CD14-positive monocyte (primary cell): ENCODE measurements at regions not wholly inside any gene's neighbourhood (a gene's known extent, or its start where the extent isn't known, plus 50 kb on each side); places are given as distances from the start of the nearest gene placed in this dataset.

Experiments
- DNase-seq, 3 donors: peaks; one replicate each; pipeline ENCODE4 v3.0.0-alpha.2; 2011 to 2022
- H2AFZ ChIP-seq: 2 replicates; pipeline ENCODE4 v1.6.0; 2012; ENCODE audit warnings: mild to moderate bottlenecking, low read depth, low read length, inconsistent platforms; ENCODE audit not compliant: insufficient read depth, poor library complexity, severe bottlenecking
- H3K27ac ChIP-seq, 2 donors: 1 replicate in 1 of 2; 2 replicates in 1 of 2; pipeline ENCODE4 v1.5.1; 2012 to 2013; ENCODE audit warnings: low read length in 2 of 2, control low read depth in 1 of 2, inconsistent platforms in 1 of 2, low read depth in 1 of 2, mild to moderate bottlenecking in 1 of 2
- H3K27me3 ChIP-seq, 2 donors: one replicate each; pipeline versions ENCODE4 v1.6.0 to v1.6.1; 2011 to 2013; ENCODE audit warnings: low read length in 2 of 2; ENCODE audit not compliant: control insufficient read depth in 2 of 2, insufficient read depth in 2 of 2
- H3K36me3 ChIP-seq, 2 donors: replicated peaks in 1 of 2; 1 replicate in 1 of 2; 2 replicates in 1 of 2; pipeline versions ENCODE4 v1.5.1 to v1.6.1; 2012 to 2013; ENCODE audit warnings: low read length in 2 of 2, control low read depth in 1 of 2, inconsistent platforms in 1 of 2, mild to moderate bottlenecking in 1 of 2; ENCODE audit not compliant: insufficient read depth in 2 of 2, control insufficient read depth in 1 of 2
- H3K4me1 ChIP-seq, 2 donors: 1 replicate in 1 of 2; 2 replicates in 1 of 2; pipeline versions ENCODE4 v1.5.1 to v1.6.1; 2012 to 2013; ENCODE audit warnings: low read length in 2 of 2, control low read depth in 1 of 2, inconsistent platforms in 1 of 2, mild to moderate bottlenecking in 1 of 2, moderate library complexity in 1 of 2; ENCODE audit not compliant: insufficient read depth in 2 of 2, control insufficient read depth in 1 of 2
- H3K4me2 ChIP-seq: replicated peaks from 2 replicates; pipeline ENCODE3; 2012; ENCODE audit warnings: low read length, moderate library complexity, mild to moderate bottlenecking; ENCODE audit not compliant: poor library complexity, severe bottlenecking; ENCODE audit errors: extremely low read depth
- H3K4me3 ChIP-seq, 3 experiments: fragments of 200-600 bp in 1 of 3; sonication (generic) in 1 of 3; replicated peaks in 1 of 3; 1 replicate in 2 of 3; 2 replicates in 1 of 3; pipeline ENCODE4 v1.5.1; 2011 to 2013; ENCODE audit warnings: low read length in 3 of 3, mild to moderate bottlenecking in 3 of 3, control low read depth in 2 of 3, low read depth in 2 of 3, inconsistent platforms in 1 of 3, moderate library complexity in 1 of 3
- H3K79me2 ChIP-seq: 2 replicates; pipeline ENCODE4 v1.6.0; 2012; ENCODE audit warnings: mild to moderate bottlenecking, control low read depth, inconsistent platforms, low read length, moderate library complexity; ENCODE audit not compliant: insufficient read depth
- H3K9ac ChIP-seq: 2 replicates; pipeline ENCODE4 v1.6.0; 2017; ENCODE audit warnings: low read length, mild to moderate bottlenecking; ENCODE audit not compliant: insufficient read depth, poor library complexity, severe bottlenecking
- H3K9me3 ChIP-seq, 2 donors: replicated peaks in 1 of 2; 1 replicate in 1 of 2; 2 replicates in 1 of 2; pipeline versions ENCODE4 v1.5.1 to v1.6.1; 2012 to 2013; ENCODE audit warnings: low read length in 2 of 2, control low read depth in 1 of 2; ENCODE audit not compliant: control insufficient read depth in 1 of 2, insufficient read depth in 1 of 2
- H4K20me1 ChIP-seq: 2 replicates; pipeline ENCODE4 v1.6.0; 2012; ENCODE audit warnings: mild to moderate bottlenecking, low read length, control low read depth, moderate library complexity; ENCODE audit not compliant: insufficient read depth
- H3K27ac Mint-ChIP-seq, 7 donors: one replicate each; pipeline ENCODE4 v1.8.0; 2020; ENCODE audit warnings: mild to moderate bottlenecking in 7 of 7, mixed read lengths in 7 of 7, moderate library complexity in 6 of 7, inconsistent platforms in 2 of 7
- H3K27me3 Mint-ChIP-seq, 3 donors: one replicate each; pipeline ENCODE4 v1.8.0; 2021 to 2022; ENCODE audit warnings: low read depth in 3 of 3, mild to moderate bottlenecking in 3 of 3, mixed read lengths in 3 of 3, moderate library complexity in 3 of 3, inconsistent platforms in 1 of 3
- H3K36me3 Mint-ChIP-seq, 2 donors: one replicate each; pipeline ENCODE4 v1.8.0; 2020; ENCODE audit warnings: mixed read lengths in 2 of 2, inconsistent platforms in 1 of 2, mild to moderate bottlenecking in 1 of 2
- H3K4me1 Mint-ChIP-seq: one replicate; pipeline ENCODE4 v1.8.0; 2020; ENCODE audit warnings: mild to moderate bottlenecking, mixed read lengths
- H3K4me3 Mint-ChIP-seq, 2 donors: one replicate each; pipeline ENCODE4 v1.8.0; 2020; ENCODE audit warnings: mild to moderate bottlenecking in 2 of 2, mixed read lengths in 2 of 2, moderate library complexity in 1 of 2
- H3K9me3 Mint-ChIP-seq, 7 donors: one replicate each; pipeline ENCODE4 v1.8.0; 2020 to 2022; ENCODE audit warnings: mixed read lengths in 7 of 7, mild to moderate bottlenecking in 6 of 7, moderate library complexity in 6 of 7, inconsistent platforms in 2 of 7
- WGBS: methylation state at CpG from one replicate; pipeline ENCODE4 v1.1.5; 2013; ENCODE audit warnings: missing lambda C conversion rate; ENCODE audit not compliant: insufficient coverage; 5-methylcytosine and 5-hydroxymethylcytosine counted together
- intact Hi-C, 2 donors: fragments of 100-400 bp; cut with micrococcal nuclease; formaldehyde crosslinking; loops; one replicate each; pipeline versions ENCODE4 v1.15.0 to v1.15.1; 2023
- TF ChIP-seq, protein P1 (sequence below): fragments of 200-600 bp; IDR thresholded peaks from one replicate; pipeline ENCODE4 v1.8.0; 2022; ENCODE audit warnings: antibody characterized with exemption, mild to moderate bottlenecking

DNA sequence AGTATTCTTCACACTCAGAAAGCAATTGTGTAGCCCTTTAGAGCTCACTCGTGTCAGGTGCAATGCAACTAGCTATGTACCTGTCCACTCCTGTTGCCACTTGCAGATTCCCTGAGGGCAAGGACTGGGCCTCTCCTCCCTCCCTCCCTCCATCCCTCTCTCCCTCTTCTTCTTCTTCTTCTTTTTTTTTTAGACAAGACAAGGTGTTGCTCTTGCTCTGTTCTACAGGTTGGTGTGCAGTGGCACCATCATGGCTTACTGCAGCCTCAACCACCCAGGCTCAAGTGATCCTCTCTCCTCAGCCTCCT lies 119.7 kb downstream of the ACKR3 start:
- Histone ChIP-seq H3K36me3 (no peaks in the 10 kb centered on the region), H3K79me2 (no peaks in the 10 kb centered on the region), H3K9ac (no peak overlapping the region), H3K4me2 (no peak overlapping the region), H3K9me3 (no peaks in the 10 kb centered on the region), H3K27me3 (peaks cover 0 to 4% of the 10 kb centered on the region in 2 donors), H3K4me3 (no peak overlapping the region), H2AFZ (no peak overlapping the region), H3K4me1 (peaks cover 11 to 21% of the 10 kb centered on the region in 2 donors), H3K27ac (no peak overlapping the region), H4K20me1 (no peaks in the 10 kb centered on the region)
- intact Hi-C loops: no loop called here
- Mint-ChIP-seq H3K27ac (peak overlapping the region in 1 of 7 donors; percentile 42), H3K9me3 (no peaks in the 10 kb centered on the region), H3K27me3 (peaks cover 6 to 26% (median 23%) of the 10 kb centered on the region in 3 donors), H3K4me1 (peaks cover 30% of the 10 kb centered on the region), H3K4me3 (peak overlapping the region in 1 of 2 donors; percentile 29), H3K36me3 (no peaks in the 10 kb centered on the region)
- TF ChIP-seq, protein P1, sequence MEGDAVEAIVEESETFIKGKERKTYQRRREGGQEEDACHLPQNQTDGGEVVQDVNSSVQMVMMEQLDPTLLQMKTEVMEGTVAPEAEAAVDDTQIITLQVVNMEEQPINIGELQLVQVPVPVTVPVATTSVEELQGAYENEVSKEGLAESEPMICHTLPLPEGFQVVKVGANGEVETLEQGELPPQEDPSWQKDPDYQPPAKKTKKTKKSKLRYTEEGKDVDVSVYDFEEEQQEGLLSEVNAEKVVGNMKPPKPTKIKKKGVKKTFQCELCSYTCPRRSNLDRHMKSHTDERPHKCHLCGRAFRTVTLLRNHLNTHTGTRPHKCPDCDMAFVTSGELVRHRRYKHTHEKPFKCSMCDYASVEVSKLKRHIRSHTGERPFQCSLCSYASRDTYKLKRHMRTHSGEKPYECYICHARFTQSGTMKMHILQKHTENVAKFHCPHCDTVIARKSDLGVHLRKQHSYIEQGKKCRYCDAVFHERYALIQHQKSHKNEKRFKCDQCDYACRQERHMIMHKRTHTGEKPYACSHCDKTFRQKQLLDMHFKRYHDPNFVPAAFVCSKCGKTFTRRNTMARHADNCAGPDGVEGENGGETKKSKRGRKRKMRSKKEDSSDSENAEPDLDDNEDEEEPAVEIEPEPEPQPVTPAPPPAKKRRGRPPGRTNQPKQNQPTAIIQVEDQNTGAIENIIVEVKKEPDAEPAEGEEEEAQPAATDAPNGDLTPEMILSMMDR: no peak
- DNase-seq: no peak
- 88% methylated on average over 1 of the region's 1 CpG for WGBS

DNA sequence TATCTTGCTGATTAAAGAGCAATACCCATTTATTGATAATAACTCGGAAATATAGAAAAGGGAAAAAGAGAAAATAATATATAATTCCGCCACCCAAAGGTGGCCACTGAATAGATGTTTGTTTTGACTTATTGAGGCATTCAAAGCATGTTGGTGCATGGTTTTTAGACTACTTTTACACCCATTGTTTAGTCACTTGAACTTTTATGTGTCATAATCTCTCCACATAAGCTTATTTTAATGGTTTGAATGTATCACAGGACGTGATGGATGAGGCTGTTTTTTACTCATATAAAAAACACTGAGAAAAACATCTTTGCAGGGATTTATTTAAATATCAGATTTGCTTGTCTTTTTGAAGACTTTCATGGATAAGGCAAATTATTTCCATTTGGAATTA lies 120.4 kb downstream of the ACKR3 start:
- Mint-ChIP-seq H3K27me3 (peaks cover 7 to 28% (median 25%) of the 10 kb centered on the region in 3 donors), H3K4me3 (no peak overlapping the region), H3K36me3 (no peaks in the 10 kb centered on the region), H3K4me1 (peaks cover 27% of the 10 kb centered on the region), H3K9me3 (peaks cover 0 to 2% (median 0%) of the 10 kb centered on the region in 7 donors), H3K27ac (no peak overlapping the region)
- peaks cover 0 to 4% of the 10 kb centered on the region in 2 donors for H3K27me3 ChIP-seq
- peaks cover 11 to 21% of the 10 kb centered on the region in 2 donors for H3K4me1 ChIP-seq
- intact Hi-C loops: no loop called here
- no peaks in the 10 kb centered on the region for H3K36me3 ChIP-seq
- no peak overlapping the region for H3K4me2 ChIP-seq
- no peak overlapping the region for H3K27ac ChIP-seq
- no CpG with 5 or more reads among the region's 3 CpGs for WGBS
- H2AFZ ChIP-seq: no peak overlapping the region
- TF ChIP-seq, protein P1: no peak
- H4K20me1 ChIP-seq: no peaks in the 10 kb centered on the region
- no peak overlapping the region for H3K4me3 ChIP-seq
- H3K9ac ChIP-seq: no peak overlapping the region
- H3K9me3 ChIP-seq: no peaks in the 10 kb centered on the region
- H3K79me2 ChIP-seq: no peaks in the 10 kb centered on the region
- no peak for DNase-seq
